GM12878 (cell line): ENCODE measurements at regions not wholly inside any gene's neighbourhood (a gene's known extent, or its start where the extent isn't known, plus 50 kb on each side); places are given as distances from the start of the nearest gene placed in this dataset.

Experiments
- ATAC-seq: fragments of 200-7000 bp; cut with Tn5 transposase; 3 replicates; pipeline ENCODE4 v1.9.1; 2020; ENCODE audit warnings: mild to moderate bottlenecking, moderate library complexity
- BruUV-seq: library from RNA; stranded (reverse); fragments of 400-500 nt; replicated peaks from 2 replicates; lab custom pipeline; 2021; lab: Mats Ljungman, UMichigan
- CTCF ChIA-PET: fragments of 300-600 bp; sonication (Branson Sonifier 250); formaldehyde crosslinking; extraction: SDS; loops from one replicate; lab custom pipeline; 2021; ENCODE audit warnings: inconsistent platforms; lab: Yijun Ruan, JAX
- POLR2A ChIA-PET: fragments of 350-600 bp; formaldehyde crosslinking; extraction: SDS; loops from one replicate; lab custom pipeline; 2021; ENCODE audit warnings: inconsistent platforms; lab: Charles Lee
- RAD21 ChIA-PET: fragments of 300-600 bp; sonication (Branson Sonifier 250); formaldehyde crosslinking; loops from one replicate; lab custom pipeline; 2023; ENCODE audit warnings: antibody characterized with exemption; ENCODE audit not compliant: unreplicated experiment; lab: Charles Lee
- SMC1A ChIA-PET: fragments of 300-600 bp; sonication (Branson Sonifier 250); formaldehyde crosslinking; loops from one replicate; lab custom pipeline; 2023; ENCODE audit not compliant: unreplicated experiment, uncharacterized antibody; lab: Charles Lee
- DNase-seq: peaks from one replicate; pipeline ENCODE4 v3.0.0-alpha.2; 2011; ENCODE audit warnings: low read depth, low spot score
- FAIRE-seq: peaks from 3 replicates; lab custom pipeline; 2011; peaks lifted over from hg19 to GRCh38; lab: Jason Lieb, UNC
- H2AFZ ChIP-seq: 2 replicates; pipeline ENCODE4 v1.6.0; 2011; ENCODE audit warnings: low read depth, low read length, control low read depth; ENCODE audit not compliant: control insufficient read depth
- H3K27ac ChIP-seq: 2 replicates; pipeline ENCODE4 v1.5.1; 2011; ENCODE audit warnings: control low read depth; ENCODE audit not compliant: control insufficient read depth, insufficient read depth
- H3K27me3 ChIP-seq, 2 experiments: replicated peaks in 1 of 2; 2 replicates each; pipeline versions ENCODE4 v1.6.0 to v1.6.1; 2011; ENCODE audit warnings: low read length in 1 of 2; ENCODE audit not compliant: control insufficient read depth in 2 of 2, insufficient read depth in 2 of 2
- H3K36me3 ChIP-seq, 2 experiments: 2 replicates each; pipeline ENCODE4 v1.5.1; 2011; ENCODE audit warnings: low read length in 1 of 2; ENCODE audit not compliant: control insufficient read depth in 2 of 2, insufficient read depth in 2 of 2
- H3K4me1 ChIP-seq: 2 replicates; pipeline ENCODE4 v1.6.1; 2011; ENCODE audit warnings: mild to moderate bottlenecking, low read length, moderate library complexity, mixed read lengths; ENCODE audit not compliant: control insufficient read depth, insufficient read depth
- H3K4me2 ChIP-seq: 2 replicates; pipeline ENCODE4 v1.6.0; 2011; ENCODE audit warnings: control low read depth; ENCODE audit not compliant: control insufficient read depth, insufficient read depth
- H3K4me3 ChIP-seq: fragments of 200-600 bp; sonication (generic); 2 replicates; pipeline ENCODE4 v1.5.1; 2016
- H3K79me2 ChIP-seq: 2 replicates; pipeline ENCODE4 v1.6.0; 2011; ENCODE audit warnings: low read length; ENCODE audit not compliant: control insufficient read depth, insufficient read depth
- H3K9ac ChIP-seq: 2 replicates; pipeline ENCODE4 v1.8.0; 2011; ENCODE audit warnings: low read length, control low read depth, mixed read lengths; ENCODE audit not compliant: control insufficient read depth, insufficient read depth
- H3K9me3 ChIP-seq: replicated peaks from 3 replicates; pipeline ENCODE4 v1.5.1; 2011; ENCODE audit warnings: mild to moderate bottlenecking, low read length; ENCODE audit not compliant: control insufficient read depth, insufficient read depth
- H4K20me1 ChIP-seq: 2 replicates; pipeline ENCODE4 v1.6.0; 2011; ENCODE audit not compliant: control insufficient read depth, insufficient read depth
- BRCA1 ChIP-seq: IDR thresholded peaks from 2 replicates; pipeline ENCODE4 v1.6.1; 2011; ENCODE audit warnings: low read depth, low read length, improper control_type of control experiment
- CBX3 ChIP-seq: fragments of 200-600 bp; sonication (generic); IDR thresholded peaks from 2 replicates; pipeline ENCODE4 v1.6.1; 2016; ENCODE audit warnings: low read depth, borderline replicate concordance
- GATAD2B ChIP-seq: fragments of 450-650 bp; conservative IDR thresholded peaks from 2 replicates; pipeline ENCODE4 v1.6.1; 2017; ENCODE audit warnings: low read depth, mild to moderate bottlenecking, moderate library complexity
- RELA ChIP-seq: fragments of 450-650 bp; IDR thresholded peaks from 2 replicates; pipeline ENCODE4 v1.8.0; 2014; ENCODE audit warnings: borderline replicate concordance; ENCODE audit not compliant: partially characterized antibody
- WGBS: methylation state at CpG from one replicate; pipeline ENCODE4 v1.1.6; 2016; ENCODE audit warnings: low lambda C conversion rate; ENCODE audit not compliant: insufficient replicate concordance, insufficient coverage; ENCODE audit errors: missing lambda C conversion rate; 5-methylcytosine and 5-hydroxymethylcytosine counted together
- in situ Hi-C: fragments of 300-500 bp; cut with MboI; formaldehyde crosslinking; loops from 9 replicates; pipeline ENCODE4 v1.14.3; 2018; ENCODE audit warnings: mixed read lengths
- intact Hi-C: fragments of 100-400 bp; cut with micrococcal nuclease; formaldehyde crosslinking; loops from one replicate; pipeline ENCODE4 v1.14.2; 2022; ENCODE audit not compliant: unreplicated experiment

GRCh38 chr16:27636453-27637240 is 86.7 kb downstream of the KATNIP start:
- Histone ChIP-seq H3K27ac (no peak overlapping the region), H2AFZ (no peak overlapping the region), H3K36me3 (no peaks in the 10 kb centered on the region), H3K4me2 (no peak overlapping the region), H3K79me2 (no peaks in the 10 kb centered on the region), H4K20me1 (peaks cover 4% of the 10 kb centered on the region; the same call in 1 of the 2 replicates), H3K9ac (no peak overlapping the region), H3K4me1 (peaks cover 12% of the 10 kb centered on the region), H3K27me3 (no peaks in the 10 kb centered on the region), H3K9me3 (no peaks in the 10 kb centered on the region), H3K4me3 (no peak overlapping the region)
- no peak for DNase-seq
- 87% methylated on average over 7 of the region's 7 CpGs for WGBS
- in situ Hi-C loops (loop anchor here (25.0 kb wide), 1 partner anchor 426 kb away; the partner anchor contains the start of gene GSG1L), intact Hi-C loops (no loop called here)
- ChIA-PET SMC1A (no interaction called here), POLR2A (no interaction called here), CTCF (interaction anchor here (1.1 to 1.6 kb wide), 3 partner anchors 31 to 434 kb away, joined by 3 to 6 read pairs (median 4); no protein-coding TSS in a partner anchor), RAD21 (interaction anchor here (0.5 to 1.1 kb wide), 5 partner anchors 10 to 584 kb away, joined by 3 to 4 read pairs (median 3); no protein-coding TSS in a partner anchor)
- no peak for FAIRE-seq
- no TSS peak for BruUV-seq
- ATAC-seq: no peak
- TF ChIP-seq RELA (no peak), GATAD2B (no peak), BRCA1 (no peak), CBX3 (no peak)
